SU-DHL-6 (cell line): ENCODE measurements at regions not wholly inside any gene's neighbourhood (a gene's known extent, or its start where the extent isn't known, plus 50 kb on each side); places are given as distances from the start of the nearest gene placed in this dataset.
"Not testable (repeated sequence)": the region's sequence is repeated elsewhere in the genome, so short reads cannot be mapped to it uniquely, and the experiment has no call there.

ENCODE experiments used
- H2AFZ ChIP-seq: fragments of 200-600 bp; sonication (generic); 2 replicates; pipeline ENCODE4 v1.6.1; 2014; ENCODE audit warnings: low read depth, mild to moderate bottlenecking, moderate library complexity, mixed read lengths, antibody characterized with exemption, low read length; ENCODE audit not compliant: severe bottlenecking
- H3F3A ChIP-seq: fragments of 200-600 bp; shearing (Covaris generic); 2 replicates; pipeline ENCODE4 v1.6.0; 2016; ENCODE audit warnings: antibody characterized with exemption, mild to moderate bottlenecking; ENCODE audit not compliant: insufficient read depth
- H3K27ac ChIP-seq: fragments of 200-600 bp; sonication (generic); 2 replicates; pipeline ENCODE4 v1.5.1; 2016; ENCODE audit warnings: low read depth, mild to moderate bottlenecking, low read length, moderate library complexity, mixed read lengths
- H3K27me3 ChIP-seq: fragments of 200-600 bp; sonication (generic), shearing (Covaris generic); 2 replicates; pipeline ENCODE4 v1.6.0; 2014; ENCODE audit warnings: mild to moderate bottlenecking, low read length
- H3K36me3 ChIP-seq: fragments of 200-600 bp; sonication (generic); 2 replicates; pipeline ENCODE4 v1.6.1; 2014; ENCODE audit warnings: mild to moderate bottlenecking, low read length, mixed read lengths
- H3K4me2 ChIP-seq: fragments of 300-600, 200-600 bp; shearing (Covaris generic), sonication (generic); 2 replicates; pipeline ENCODE4 v1.6.0; 2014; ENCODE audit warnings: low read length, low read depth, mild to moderate bottlenecking; ENCODE audit not compliant: poor library complexity, severe bottlenecking
- H3K4me3 ChIP-seq: fragments of 200-600 bp; sonication (generic); 2 replicates; pipeline ENCODE4 v1.5.1; 2014; ENCODE audit warnings: antibody characterized with exemption, low read length, mild to moderate bottlenecking, mixed read lengths; ENCODE audit not compliant: insufficient read depth, poor library complexity, severe bottlenecking
- H3K79me2 ChIP-seq: fragments of 200-600 bp; sonication (generic); 2 replicates; pipeline ENCODE4 v1.6.1; 2014; ENCODE audit warnings: mild to moderate bottlenecking, low read length, moderate library complexity; ENCODE audit not compliant: insufficient read depth
- H3K9ac ChIP-seq: fragments of 200-600 bp; sonication (generic); 2 replicates; pipeline ENCODE4 v1.7.0; 2014; ENCODE audit warnings: mild to moderate bottlenecking, low read length
- H3K9me2 ChIP-seq: fragments of 200-600 bp; sonication (generic); replicated peaks from 2 replicates; pipeline ENCODE4 v1.6.1; 2014; ENCODE audit warnings: low read length; ENCODE audit not compliant: insufficient read depth
- H3K9me3 ChIP-seq: fragments of 200-600 bp; sonication (generic); 2 replicates; pipeline ENCODE4 v1.6.1; 2014; ENCODE audit warnings: low read length, mixed read lengths; ENCODE audit not compliant: insufficient read depth
- H4K20me1 ChIP-seq: fragments of 200-600 bp; sonication (generic); 2 replicates; pipeline ENCODE4 v1.6.1; 2014; ENCODE audit warnings: low read depth, mild to moderate bottlenecking, antibody characterized with exemption, low read length, moderate library complexity, mixed read lengths
- CTCF ChIP-seq: fragments of 200-600 bp; sonication (generic); IDR thresholded peaks from one replicate; pipeline ENCODE4 v1.5.1; 2017; ENCODE audit warnings: antibody characterized with exemption, mild to moderate bottlenecking, low read length, moderate library complexity; ENCODE audit not compliant: insufficient read depth, poor library complexity, severe bottlenecking
- EZH2phosphoT487 ChIP-seq: fragments of 200-600 bp; sonication (generic), shearing (Covaris generic); conservative IDR thresholded peaks from 2 replicates; pipeline ENCODE4 v1.6.1; 2018; ENCODE audit warnings: mild to moderate bottlenecking, antibody characterized with exemption, low read length, moderate library complexity, mixed read lengths

GRCh38 chr5:24222876-24223275 lies 421.9 kb downstream of the CDH10 start:
- Histone ChIP-seq H3K9ac (no peak overlapping the region), H3K27me3 (no peaks in the 10 kb centered on the region), H2AFZ (peak overlapping the region; percentile 80), H3F3A (no peaks in the 10 kb centered on the region), H3K79me2 (no peaks in the 10 kb centered on the region), H3K36me3 (no peaks in the 10 kb centered on the region), H4K20me1 (no peaks in the 10 kb centered on the region), H3K9me2 (no peaks in the 10 kb centered on the region), H3K27ac (no peak overlapping the region), H3K4me2 (no peak overlapping the region), H3K9me3 (peaks cover 14% of the 10 kb centered on the region; the same call in 1 of the 2 replicates), H3K4me3 (no peak overlapping the region)
- no peak for TF ChIP-seq EZH2phosphoT487
- TF ChIP-seq CTCF, result no peak

GRCh38 chr5:24225051-24225450 lies 419.7 kb downstream of the CDH10 start:
- no peak overlapping the region for H2AFZ ChIP-seq
- H3K4me2 ChIP-seq, result no peak overlapping the region
- H3K36me3 ChIP-seq, result no peaks in the 10 kb centered on the region
- no peaks in the 10 kb centered on the region for H3F3A ChIP-seq
- H3K27ac ChIP-seq, result no peak overlapping the region
- H3K79me2 ChIP-seq, result no peaks in the 10 kb centered on the region
- H3K9ac ChIP-seq, result no peak overlapping the region
- no peaks in the 10 kb centered on the region for H3K27me3 ChIP-seq
- TF ChIP-seq EZH2phosphoT487 (no peak), CTCF (no peak)
- H3K9me3 ChIP-seq, result peaks cover 9% of the 10 kb centered on the region; the same call in 1 of the 2 replicates
- no peaks in the 10 kb centered on the region for H4K20me1 ChIP-seq
- no peak overlapping the region for H3K4me3 ChIP-seq
- H3K9me2 ChIP-seq, result no peaks in the 10 kb centered on the region

GRCh38 chr5:24226479-24226878 lies 418.3 kb downstream of the CDH10 start:
- H3K27me3 ChIP-seq, result no peaks in the 10 kb centered on the region
- H3K79me2 ChIP-seq, result no peaks in the 10 kb centered on the region
- peak overlapping the region; percentile 37 for H2AFZ ChIP-seq
- H3K4me3 ChIP-seq, result no peak overlapping the region
- no peaks in the 10 kb centered on the region for H3F3A ChIP-seq
- H3K4me2 ChIP-seq, result no peak overlapping the region
- H3K9ac ChIP-seq, result no peak overlapping the region
- H3K9me3 ChIP-seq, result no peaks in the 10 kb centered on the region; the same call in 1 of the 2 replicates
- H3K36me3 ChIP-seq, result no peaks in the 10 kb centered on the region
- H3K9me2 ChIP-seq, result no peaks in the 10 kb centered on the region
- TF ChIP-seq CTCF, result no peak
- no peak for TF ChIP-seq EZH2phosphoT487
- H3K27ac ChIP-seq, result no peak overlapping the region
- no peaks in the 10 kb centered on the region for H4K20me1 ChIP-seq

GRCh38 chr5:24227881-24228280 lies 416.9 kb downstream of the CDH10 start:
- H3K9ac ChIP-seq, H4K20me1 ChIP-seq, H3K9me2 ChIP-seq, H3K4me2 ChIP-seq, H3K36me3 ChIP-seq, H3F3A ChIP-seq, H3K79me2 ChIP-seq, H3K4me3 ChIP-seq, H3K9me3 ChIP-seq, H3K27me3 ChIP-seq, H3K27ac ChIP-seq, H2AFZ ChIP-seq: not testable (repeated sequence)
